ENCODE measurements at regions not wholly inside any gene's neighbourhood (a gene's known extent, or its start where the extent isn't known, plus 50 kb on each side); places are given as distances from the start of the nearest gene placed in this dataset.

GRCh38 chrX:142831961-142832530, 193.7 kb upstream of the SPANXN4 start:
- no peak for TF ChIP-seq ZNF121 (CRISPR knock-in tag; IDR thresholded peaks at IDR 0.05)
- TF ChIP-seq CTCF (IDR thresholded peaks at IDR 0.05), result no peak
- TF ChIP-seq MAX (CRISPR knock-in tag; IDR thresholded peaks at IDR 0.05), result no peak
- TF ChIP-seq IRF2 (CRISPR knock-in tag; IDR thresholded peaks at IDR 0.05; ENCODE audit: borderline replicate concordance, low read depth), result no peak
- no peak for TF ChIP-seq HMGA2 (CRISPR knock-in tag; IDR thresholded peaks at IDR 0.05)
